CD4-positive, CD25-positive, alpha-beta regulatory T cell (primary cell): ENCODE measurements at regions not wholly inside any gene's neighbourhood (a gene's known extent, or its start where the extent isn't known, plus 50 kb on each side); places are given as distances from the start of the nearest gene placed in this dataset.

Experiments used
- ATAC-seq, 2 donors: fragments of 150-1000 bp; cut with Tn5 transposase; one replicate each; pipeline ENCODE4 v1.10.0; 2021; ENCODE audit warnings: low read depth in 2 of 2, moderate number of reproducible peaks in 2 of 2, moderate library complexity in 1 of 2
- DNase-seq, 3 donors: peaks; one replicate each; pipeline versions ENCODE4 v3.0.0 to v3.0.0-alpha.2; 2012 to 2022; ENCODE audit warnings: mixed read lengths in 1 of 3
- H3K27ac ChIP-seq: one replicate; pipeline ENCODE4 v1.7.0; 2013; ENCODE audit warnings: mild to moderate bottlenecking, low read length; ENCODE audit not compliant: insufficient read depth, poor library complexity, severe bottlenecking
- H3K27me3 ChIP-seq: one replicate; pipeline ENCODE4 v1.7.0; 2013; ENCODE audit warnings: low read length; ENCODE audit not compliant: control insufficient read depth, insufficient read depth
- H3K36me3 ChIP-seq: one replicate; pipeline ENCODE4 v1.7.0; 2013; ENCODE audit warnings: mild to moderate bottlenecking, low read length, moderate library complexity; ENCODE audit not compliant: control insufficient read depth, insufficient read depth
- H3K4me1 ChIP-seq: 2 replicates; pipeline ENCODE4 v1.7.0; 2013; ENCODE audit warnings: mild to moderate bottlenecking, low read length; ENCODE audit not compliant: insufficient read depth, control insufficient read depth, poor library complexity, severe bottlenecking
- H3K4me3 ChIP-seq: one replicate; pipeline ENCODE4 v1.7.0; 2013; ENCODE audit warnings: low read depth, mild to moderate bottlenecking, low read length, moderate library complexity
- H3K9me3 ChIP-seq, 2 experiments: 1 replicate in 1 of 2; 2 replicates in 1 of 2; pipeline ENCODE4 v1.7.0; 2013; ENCODE audit warnings: low read length in 2 of 2, mild to moderate bottlenecking in 1 of 2, moderate library complexity in 1 of 2; ENCODE audit not compliant: control insufficient read depth in 2 of 2
- H3K27ac Mint-ChIP-seq, 3 donors: one replicate each; pipeline ENCODE4 v1.8.0; 2020 to 2022; ENCODE audit warnings: mild to moderate bottlenecking in 3 of 3, mixed read lengths in 3 of 3, moderate library complexity in 2 of 3
- H3K27me3 Mint-ChIP-seq: one replicate; pipeline ENCODE4 v1.8.0; 2022; ENCODE audit warnings: mild to moderate bottlenecking, mixed read lengths
- H3K36me3 Mint-ChIP-seq: one replicate; pipeline ENCODE4 v1.8.0; 2020; ENCODE audit warnings: mixed read lengths
- H3K4me1 Mint-ChIP-seq, 4 donors: one replicate each; pipeline ENCODE4 v1.8.0; 2020 to 2022; ENCODE audit warnings: mixed read lengths in 4 of 4, mild to moderate bottlenecking in 1 of 4
- H3K4me3 Mint-ChIP-seq, 4 donors: one replicate each; pipeline ENCODE4 v1.8.0; 2020 to 2022; ENCODE audit warnings: mild to moderate bottlenecking in 4 of 4, mixed read lengths in 4 of 4, moderate library complexity in 3 of 4
- H3K9me3 Mint-ChIP-seq, 7 donors: one replicate each; pipeline ENCODE4 v1.8.0; 2020 to 2022; ENCODE audit warnings: mixed read lengths in 7 of 7, mild to moderate bottlenecking in 3 of 7, moderate library complexity in 2 of 7

DNA sequence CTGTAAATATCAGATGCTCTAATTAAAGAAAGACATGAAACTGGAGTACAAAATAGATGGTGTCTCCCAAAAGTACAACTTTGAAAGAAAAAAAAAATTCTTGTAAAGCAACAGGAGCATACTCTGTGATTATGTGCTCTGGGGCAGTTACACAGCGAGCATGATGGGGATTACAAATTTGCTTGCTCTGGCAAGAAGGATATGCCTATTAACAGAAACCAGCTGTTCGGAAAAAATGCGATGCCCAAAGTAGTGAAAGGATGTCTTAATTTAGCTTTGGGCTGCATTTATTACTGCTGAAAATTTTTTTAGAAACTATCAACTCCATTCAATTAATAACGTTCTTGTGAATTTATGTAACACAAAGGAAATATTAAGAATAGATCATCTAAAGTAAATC lies 256.9 kb upstream of the TPK1 start:
- H3K27ac Mint-ChIP-seq: no peak overlapping the region
- no peak for DNase-seq
- no peak for ATAC-seq

DNA sequence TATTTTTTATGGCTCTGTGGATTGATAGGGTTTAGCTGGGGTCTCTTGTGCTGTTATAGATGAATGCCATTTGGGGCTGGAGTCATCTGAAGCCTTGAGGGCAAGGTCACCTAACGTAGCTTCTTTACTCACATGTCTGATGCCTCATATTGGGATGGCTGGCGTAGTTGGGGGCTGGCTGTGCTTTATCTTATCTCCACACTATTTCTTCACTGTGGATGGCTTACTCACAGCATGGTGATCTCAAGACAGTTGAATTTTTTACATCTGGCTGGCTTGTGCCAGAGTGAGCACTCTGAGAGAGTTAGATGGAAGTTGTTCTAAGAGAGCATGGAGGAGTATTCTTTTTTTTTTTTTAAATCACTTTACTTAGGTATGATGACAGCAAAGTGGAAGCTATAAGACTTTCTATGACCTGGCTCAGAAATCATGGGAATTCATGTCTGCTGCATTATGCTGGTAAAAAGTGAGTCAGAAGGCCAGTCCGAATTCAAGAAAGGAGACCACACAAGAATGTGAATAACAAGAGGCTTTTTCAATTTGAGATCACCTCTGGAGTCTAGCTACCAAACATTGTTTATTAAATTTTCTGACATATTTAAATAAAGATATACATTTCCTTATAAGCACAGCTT lies 252.4 kb upstream of the TPK1 start:
- ATAC-seq (no peak), DNase-seq (no peak)
- Histone ChIP-seq H3K4me3 (no peak overlapping the region), H3K36me3 (no peaks in the 10 kb centered on the region), H3K9me3 (no peaks in the 10 kb centered on the region), H3K27me3 (no peaks in the 10 kb centered on the region), H3K27ac (no peak overlapping the region), H3K4me1 (no peaks in the 10 kb centered on the region)
- Mint-ChIP-seq H3K27me3 (peaks cover 5% of the 10 kb centered on the region), H3K4me1 (no peaks in the 10 kb centered on the region), H3K9me3 (peaks cover 0 to 2% (median 0%) of the 10 kb centered on the region in 7 donors), H3K36me3 (no peaks in the 10 kb centered on the region), H3K27ac (no peak overlapping the region), H3K4me3 (no peak overlapping the region)

More for the DNA sequence above, 256.9 kb upstream of the TPK1 start:
- no peaks in the 10 kb centered on the region for H3K4me1 ChIP-seq
- H3K36me3 Mint-ChIP-seq: no peaks in the 10 kb centered on the region
- H3K27me3 ChIP-seq: no peaks in the 10 kb centered on the region
- H3K27me3 Mint-ChIP-seq: no peaks in the 10 kb centered on the region
- H3K9me3 Mint-ChIP-seq: peaks cover 0 to 5% (median 0%) of the 10 kb centered on the region in 7 donors
- no peaks in the 10 kb centered on the region for H3K36me3 ChIP-seq
- no peak overlapping the region for H3K4me3 ChIP-seq
- H3K4me1 Mint-ChIP-seq: no peaks in the 10 kb centered on the region
- no peak overlapping the region for H3K4me3 Mint-ChIP-seq
- no peaks in the 10 kb centered on the region for H3K9me3 ChIP-seq
- H3K27ac ChIP-seq: no peak overlapping the region

DNA sequence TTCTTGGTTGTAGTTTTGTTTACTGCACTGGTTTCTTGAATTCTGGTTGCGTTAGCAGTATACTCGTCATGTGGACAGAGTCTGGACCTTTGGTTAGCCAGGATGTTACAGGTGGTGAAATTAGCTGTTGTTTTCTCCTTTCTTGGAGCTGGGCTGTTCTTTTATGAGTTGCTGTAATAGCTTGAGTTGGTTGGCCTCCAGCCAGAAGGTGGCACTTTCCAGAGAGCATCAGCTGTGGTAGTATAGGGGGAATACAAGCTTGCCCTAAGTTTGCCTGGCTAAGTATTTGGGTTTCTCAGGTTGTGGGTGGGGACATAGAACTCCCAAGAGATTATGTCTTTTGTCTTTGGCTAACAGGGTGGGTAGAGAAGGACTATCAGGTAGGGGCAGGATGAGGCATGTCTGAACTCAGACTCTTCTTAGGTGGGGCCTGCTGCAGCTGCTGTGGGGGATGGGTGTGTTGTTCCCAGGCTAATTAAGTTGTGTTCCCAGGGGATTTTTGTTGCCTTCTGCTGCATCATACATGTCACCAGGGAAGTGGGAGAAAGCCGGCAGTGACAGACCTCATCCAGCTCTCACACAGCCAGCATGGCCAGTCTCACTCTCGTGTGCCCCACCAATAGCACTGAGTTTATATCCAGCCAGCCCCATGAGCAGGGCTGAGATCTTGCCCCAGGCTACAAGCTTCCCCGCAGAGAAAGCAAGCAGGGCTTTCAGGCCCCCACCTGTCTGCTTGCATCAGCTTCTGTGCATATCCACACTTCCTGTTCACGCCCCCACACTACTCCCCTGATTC lies 246.7 kb upstream of the TPK1 start:
- H3K27ac ChIP-seq: no peak overlapping the region
- no peak for DNase-seq
- no peaks in the 10 kb centered on the region for H3K36me3 Mint-ChIP-seq
- no peak overlapping the region for H3K27ac Mint-ChIP-seq
- ATAC-seq: no peak
- H3K27me3 ChIP-seq: no peaks in the 10 kb centered on the region
- H3K36me3 ChIP-seq: no peaks in the 10 kb centered on the region
- no peak overlapping the region for H3K4me3 ChIP-seq
- no peaks in the 10 kb centered on the region for H3K4me1 Mint-ChIP-seq
- no peaks in the 10 kb centered on the region for H3K4me1 ChIP-seq
- no peak overlapping the region for H3K4me3 Mint-ChIP-seq
- H3K9me3 ChIP-seq: no peaks in the 10 kb centered on the region
- peaks cover 5% of the 10 kb centered on the region for H3K27me3 Mint-ChIP-seq
- peaks cover 0 to 4% (median 0%) of the 10 kb centered on the region in 7 donors for H3K9me3 Mint-ChIP-seq

GRCh38 chr7:145065473-145065872 lies 229.6 kb upstream of the TPK1 start:
- H3K9me3 Mint-ChIP-seq: no peaks in the 10 kb centered on the region
- no peaks in the 10 kb centered on the region for H3K4me1 ChIP-seq
- no peaks in the 10 kb centered on the region for H3K36me3 Mint-ChIP-seq
- no peaks in the 10 kb centered on the region for H3K27me3 ChIP-seq
- H3K4me1 Mint-ChIP-seq: no peaks in the 10 kb centered on the region
- H3K36me3 ChIP-seq: no peaks in the 10 kb centered on the region
- no peak overlapping the region for H3K4me3 ChIP-seq
- no peaks in the 10 kb centered on the region for H3K27me3 Mint-ChIP-seq
- H3K27ac Mint-ChIP-seq: no peak overlapping the region
- H3K4me3 Mint-ChIP-seq: no peak overlapping the region
- H3K27ac ChIP-seq: no peak overlapping the region
- H3K9me3 ChIP-seq: no peaks in the 10 kb centered on the region
- ATAC-seq: no peak
- DNase-seq: no peak

DNA sequence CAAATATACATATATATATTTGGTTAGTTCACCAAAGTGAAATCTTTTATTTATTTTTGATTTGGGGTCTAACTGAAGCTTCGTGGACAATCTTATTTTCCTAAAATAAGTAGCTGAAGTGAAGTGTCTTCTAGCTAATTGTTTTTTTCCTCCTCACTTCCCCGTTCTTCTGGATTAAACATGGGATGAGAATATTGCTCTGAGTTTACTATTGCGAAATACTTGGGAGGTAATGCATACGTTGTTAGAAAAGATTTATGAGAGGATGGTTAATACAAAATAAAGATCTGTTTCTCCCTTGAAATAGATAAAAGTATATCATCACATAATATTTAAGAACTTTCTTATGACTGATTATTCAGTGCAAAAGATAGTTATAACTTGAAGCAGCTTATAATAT lies 228.3 kb upstream of the TPK1 start:
- Histone ChIP-seq H3K27ac (no peak overlapping the region), H3K4me3 (no peak overlapping the region), H3K36me3 (no peaks in the 10 kb centered on the region), H3K27me3 (no peaks in the 10 kb centered on the region), H3K4me1 (no peaks in the 10 kb centered on the region), H3K9me3 (no peaks in the 10 kb centered on the region)
- no peak overlapping the region for H3K4me3 Mint-ChIP-seq
- H3K27me3 Mint-ChIP-seq: no peaks in the 10 kb centered on the region
- ATAC-seq (no peak), DNase-seq (no peak)
- no peaks in the 10 kb centered on the region for H3K9me3 Mint-ChIP-seq
- no peaks in the 10 kb centered on the region for H3K4me1 Mint-ChIP-seq
- no peak overlapping the region for H3K27ac Mint-ChIP-seq
- no peaks in the 10 kb centered on the region for H3K36me3 Mint-ChIP-seq

DNA sequence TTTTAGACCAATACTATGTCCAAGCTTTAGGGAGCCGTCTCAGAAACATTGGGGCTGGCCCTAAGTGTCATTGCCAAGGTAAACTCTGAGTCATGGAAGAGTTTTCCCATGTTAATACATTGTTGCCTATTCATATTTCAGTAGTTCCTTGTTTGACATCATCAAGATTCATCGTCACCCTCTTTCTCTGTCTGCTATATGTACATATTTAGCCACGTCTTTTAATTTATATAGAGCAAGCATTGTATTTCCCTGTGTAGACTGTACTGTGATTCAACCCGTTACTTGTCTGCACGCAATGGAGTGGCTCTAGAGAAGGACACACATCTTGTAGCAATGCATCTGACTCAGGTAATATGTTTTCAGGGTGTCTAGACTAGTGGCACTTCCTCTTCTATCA lies 217.9 kb upstream of the TPK1 start:
- H3K27ac ChIP-seq: no peak overlapping the region
- H3K27me3 ChIP-seq: no peaks in the 10 kb centered on the region
- Mint-ChIP-seq H3K4me3 (no peak overlapping the region), H3K4me1 (no peaks in the 10 kb centered on the region), H3K27ac (no peak overlapping the region), H3K36me3 (no peaks in the 10 kb centered on the region), H3K9me3 (peaks cover 0 to 4% (median 0%) of the 10 kb centered on the region in 7 donors), H3K27me3 (no peaks in the 10 kb centered on the region)
- no peak for DNase-seq
- no peaks in the 10 kb centered on the region for H3K9me3 ChIP-seq
- no peak overlapping the region for H3K4me3 ChIP-seq
- no peaks in the 10 kb centered on the region for H3K4me1 ChIP-seq
- ATAC-seq: no peak
- H3K36me3 ChIP-seq: no peaks in the 10 kb centered on the region

- Histone ChIP-seq H3K27me3 (no peaks in the 10 kb centered on the region), H3K27ac (no peak overlapping the region), H3K4me1 (no peaks in the 10 kb centered on the region), H3K4me3 (no peak overlapping the region), H3K9me3 (no peaks in the 10 kb centered on the region), H3K36me3 (no peaks in the 10 kb centered on the region)
- H3K9me3 Mint-ChIP-seq: peaks cover 0 to 4% (median 0%) of the 10 kb centered on the region in 7 donors
- H3K4me1 Mint-ChIP-seq: no peaks in the 10 kb centered on the region
- no peak for DNase-seq
- H3K4me3 Mint-ChIP-seq: no peak overlapping the region
- ATAC-seq: no peak
- H3K27me3 Mint-ChIP-seq: no peaks in the 10 kb centered on the region
- no peaks in the 10 kb centered on the region for H3K36me3 Mint-ChIP-seq
- H3K27ac Mint-ChIP-seq: no peak overlapping the region
Measured at GRCh38 chr7:145050415-145050814, 214.6 kb upstream of the TPK1 start.
